ENCODE measurements at regions not wholly inside any gene's neighbourhood (a gene's known extent, or its start where the extent isn't known, plus 50 kb on each side); places are given as distances from the start of the nearest gene placed in this dataset.
"Not testable (repeated sequence)": the region's sequence is repeated elsewhere in the genome, so short reads cannot be mapped to it uniquely, and the experiment has no call there.

DNA sequence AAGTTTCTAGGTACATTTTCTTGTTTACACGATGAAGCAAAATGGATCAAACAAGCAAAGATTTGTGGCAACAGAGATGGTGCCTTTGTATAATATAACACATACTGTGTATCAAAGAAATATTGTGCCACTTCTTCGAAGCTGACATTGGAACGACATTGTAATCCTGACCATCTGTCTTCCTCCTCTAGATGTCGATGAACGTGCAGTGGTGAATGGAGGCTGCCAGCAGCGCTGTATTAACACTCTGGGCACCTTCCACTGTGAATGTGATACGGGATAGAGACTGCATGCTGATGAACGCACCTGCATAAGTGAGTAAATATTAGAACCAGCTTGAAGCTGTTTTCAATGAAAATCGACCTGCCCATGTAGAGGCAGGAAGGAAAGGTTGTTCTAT is 613.3 kb upstream of the GOLIM4 start:
- ATAC-seq: no peak
- no peak for DNase-seq (ENCODE audit: low spot score)
- intact Hi-C loops (cut with DNase I): no loop called here

DNA sequence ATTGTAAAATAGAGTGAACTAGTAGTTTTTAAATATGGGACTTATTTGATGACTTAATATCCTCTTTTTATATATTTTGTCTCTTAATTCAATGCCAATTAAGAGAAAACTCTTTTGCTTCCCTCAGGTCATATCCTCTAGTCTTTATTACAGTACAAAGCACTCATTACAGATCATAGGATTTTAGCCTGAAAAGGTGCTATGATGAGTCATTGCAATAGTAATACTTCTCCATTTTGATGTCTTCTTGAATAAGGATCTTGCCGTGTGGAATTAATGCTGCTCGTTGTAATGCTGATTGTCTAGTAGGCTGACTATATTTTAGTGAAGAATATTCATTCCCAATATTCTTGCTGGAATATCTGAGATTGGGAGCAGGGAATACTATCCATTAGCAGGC is 612.2 kb upstream of the GOLIM4 start:
- intact Hi-C loops (cut with DNase I): no loop called here
- no peak for ATAC-seq
- DNase-seq (ENCODE audit: low spot score): no peak

DNA sequence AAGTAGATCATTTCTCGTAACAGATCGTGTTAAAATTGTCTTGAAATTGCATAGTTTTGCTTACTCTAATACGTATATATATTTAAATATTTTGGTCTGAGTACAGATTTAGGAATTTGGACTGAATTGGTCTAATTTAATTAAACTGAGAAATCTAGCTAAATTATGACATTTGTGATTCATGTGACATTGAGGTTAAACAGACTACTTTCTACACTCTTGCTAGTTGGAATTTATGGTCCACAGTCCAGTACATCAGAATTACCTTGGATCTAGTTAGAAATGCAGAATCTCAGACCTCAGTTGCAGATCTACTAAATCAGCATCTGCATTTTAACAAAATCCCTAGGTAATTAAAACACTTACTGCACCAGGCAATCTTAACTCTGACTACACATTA is 609.7 kb upstream of the GOLIM4 start:
- DNase-seq (ENCODE audit: low spot score) (no peak), ATAC-seq (no peak)
- intact Hi-C loops (cut with DNase I): no loop called here

DNA sequence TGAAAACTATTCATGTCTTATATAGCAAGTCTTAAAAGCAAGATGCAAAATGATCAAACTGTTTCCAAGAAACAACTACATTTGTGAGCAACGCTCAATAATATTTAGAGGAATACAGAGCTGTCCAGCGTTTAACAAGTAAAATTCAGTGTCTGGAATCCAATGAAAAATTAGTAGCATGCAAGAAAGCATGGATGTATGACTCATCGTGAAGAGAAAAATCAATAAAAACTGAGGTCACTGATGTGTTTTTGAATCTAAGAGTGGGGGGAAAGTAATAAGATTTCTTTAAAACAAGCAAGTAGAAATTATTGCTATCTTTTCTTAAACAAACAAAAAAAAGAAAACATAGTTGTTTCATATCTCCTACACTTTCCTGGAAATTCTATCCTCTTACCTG is 600.3 kb upstream of the GOLIM4 start:
- no peak for DNase-seq (ENCODE audit: low spot score)
- no peak for ATAC-seq
- intact Hi-C loops (cut with DNase I): no loop called here

DNA sequence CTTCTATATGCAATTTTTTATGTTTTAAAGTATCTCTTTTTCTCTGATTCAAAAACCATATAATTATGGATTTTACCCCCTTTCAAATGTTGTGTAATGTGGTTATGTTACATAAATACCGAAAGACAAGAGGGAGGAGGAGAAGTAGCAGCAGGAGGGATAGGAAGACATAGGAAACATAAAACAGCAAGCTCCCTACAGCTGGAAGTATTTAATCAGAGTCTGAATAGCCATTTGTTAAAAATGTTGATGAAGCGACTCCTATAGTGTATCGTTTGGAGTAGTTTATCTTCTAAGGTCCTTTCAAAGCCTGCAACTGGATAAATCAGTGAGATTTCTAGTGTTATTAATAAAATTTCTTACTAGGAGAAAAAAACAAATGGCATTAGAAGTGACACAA is 598.1 kb upstream of the GOLIM4 start:
- ATAC-seq (no peak), DNase-seq (ENCODE audit: low spot score) (no peak)
- intact Hi-C loops (cut with DNase I): no loop called here

DNA sequence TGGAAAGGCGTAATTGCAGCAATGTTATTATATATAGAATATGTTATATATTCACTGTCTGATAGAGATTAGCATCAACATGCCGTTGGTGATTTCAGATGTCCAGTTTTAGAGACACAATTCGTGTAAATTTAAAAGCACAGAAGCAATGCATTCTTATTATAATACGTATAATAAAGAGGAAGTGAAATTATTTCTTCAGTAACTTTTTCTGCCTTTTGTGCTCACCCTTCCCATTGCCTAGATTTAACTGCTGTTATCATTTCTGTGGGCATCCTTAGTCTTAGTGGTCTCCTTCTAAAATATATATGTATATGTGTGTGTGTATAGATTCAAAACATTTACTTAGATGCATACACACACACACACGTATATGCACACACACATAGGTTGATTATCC is 592.5 kb upstream of the GOLIM4 start:
- intact Hi-C loops (cut with DNase I): no loop called here
- ATAC-seq (no peak), DNase-seq (ENCODE audit: low spot score) (no peak)

DNA sequence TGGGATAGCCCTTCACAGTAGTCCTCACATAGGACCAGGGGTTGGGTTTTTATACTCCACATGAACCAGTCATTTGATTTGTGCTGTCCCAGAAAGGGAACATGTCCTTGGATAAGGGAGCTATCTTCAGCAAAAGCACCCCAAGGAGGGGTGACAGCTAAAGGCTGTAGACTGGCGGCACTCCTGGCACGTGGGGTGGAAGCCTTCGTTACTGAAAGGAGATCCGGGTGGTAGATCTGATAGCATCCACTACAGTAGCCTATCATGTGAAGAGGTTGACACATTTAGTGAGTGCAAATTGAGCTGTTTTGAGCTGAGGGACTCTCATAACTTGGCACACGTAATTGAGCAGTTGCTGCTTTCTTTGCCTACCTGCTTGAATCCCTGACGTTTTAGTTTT is 588.8 kb upstream of the GOLIM4 start:
- ATAC-seq: no peak
- intact Hi-C loops (cut with DNase I): no loop called here
- DNase-seq (ENCODE audit: low spot score): no peak

DNA sequence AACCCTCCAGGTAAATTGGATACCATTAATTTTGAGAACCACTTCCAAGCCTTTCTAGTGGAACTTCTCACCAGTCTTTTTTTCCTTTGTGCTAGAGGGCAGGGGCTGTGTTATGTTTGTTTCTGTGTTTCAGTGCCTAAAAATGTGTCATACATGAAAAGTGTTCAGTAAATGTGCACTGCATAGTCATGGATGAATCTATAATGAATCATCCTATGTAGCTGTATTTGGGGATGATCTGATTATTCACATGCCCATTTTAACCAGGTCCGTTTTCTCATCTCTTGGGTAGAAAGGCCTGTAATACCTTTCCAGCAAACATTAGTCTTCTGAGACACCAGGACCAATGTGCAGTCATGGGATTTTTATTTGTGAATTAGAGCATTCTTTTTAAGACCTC is 583.0 kb upstream of the GOLIM4 start:
- ATAC-seq (no peak), DNase-seq (ENCODE audit: low spot score) (no peak)
- intact Hi-C loops (cut with DNase I): no loop called here

DNA sequence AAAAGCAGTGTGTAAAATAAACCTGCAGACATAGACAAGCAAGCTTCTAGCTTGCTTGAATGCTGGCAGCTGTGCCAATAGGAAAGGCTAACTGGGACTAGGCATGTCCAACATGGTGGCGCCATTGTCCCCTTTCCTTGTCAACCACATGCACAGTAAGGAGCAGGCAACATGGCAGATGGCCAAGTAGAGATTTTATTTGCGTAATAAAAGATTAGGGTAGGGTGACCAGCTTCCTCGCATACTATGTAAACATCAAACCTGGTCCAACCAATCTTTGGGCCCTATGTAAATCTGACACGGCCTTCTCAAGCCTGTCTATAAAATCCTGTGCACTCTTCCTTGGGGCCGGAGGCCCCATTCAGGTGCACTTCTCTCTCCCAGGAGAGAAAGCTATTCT is 575.4 kb upstream of the GOLIM4 start:
- intact Hi-C loops (cut with DNase I): no loop called here
- no peak for DNase-seq (ENCODE audit: low spot score)
- ATAC-seq: no peak

DNA sequence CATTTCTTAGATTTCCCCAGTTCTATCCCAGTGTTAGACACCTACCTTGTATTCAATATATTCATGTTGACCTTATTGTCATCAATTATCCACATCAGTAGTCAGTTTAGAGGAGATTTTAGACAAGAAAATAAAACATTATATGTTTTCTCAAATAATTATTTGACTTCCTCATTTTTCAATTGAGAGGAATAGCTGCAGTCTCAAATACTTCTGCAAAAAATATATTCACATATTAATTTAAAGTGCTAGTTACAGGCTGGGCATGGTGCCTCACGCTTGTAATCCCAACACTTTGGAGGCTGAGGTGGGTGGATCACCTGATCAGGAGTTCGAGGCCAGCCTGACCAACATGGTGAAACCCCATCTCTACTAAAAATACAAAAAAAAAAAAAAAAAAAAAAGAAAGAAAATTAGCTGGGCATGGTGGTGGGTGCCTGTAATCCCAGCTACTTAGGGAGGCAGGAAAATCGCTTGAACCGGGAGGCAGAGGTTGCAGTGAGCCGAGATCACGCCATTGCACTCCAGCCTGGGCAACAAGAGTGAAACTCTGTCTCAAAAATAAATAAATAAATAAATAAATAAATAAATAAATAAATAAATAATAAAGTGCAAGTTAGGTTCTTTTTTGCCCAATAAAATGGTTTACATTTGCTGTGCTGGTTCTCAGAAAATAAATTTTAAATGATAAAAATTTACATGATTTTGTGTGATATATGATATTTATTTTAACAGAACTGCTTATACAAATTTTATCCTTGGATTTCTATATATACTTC is 565.3 kb upstream of the GOLIM4 start:
- intact Hi-C loops (cut with DNase I); ATAC-seq; DNase-seq (ENCODE audit: low spot score): not testable (repeated sequence)

DNA sequence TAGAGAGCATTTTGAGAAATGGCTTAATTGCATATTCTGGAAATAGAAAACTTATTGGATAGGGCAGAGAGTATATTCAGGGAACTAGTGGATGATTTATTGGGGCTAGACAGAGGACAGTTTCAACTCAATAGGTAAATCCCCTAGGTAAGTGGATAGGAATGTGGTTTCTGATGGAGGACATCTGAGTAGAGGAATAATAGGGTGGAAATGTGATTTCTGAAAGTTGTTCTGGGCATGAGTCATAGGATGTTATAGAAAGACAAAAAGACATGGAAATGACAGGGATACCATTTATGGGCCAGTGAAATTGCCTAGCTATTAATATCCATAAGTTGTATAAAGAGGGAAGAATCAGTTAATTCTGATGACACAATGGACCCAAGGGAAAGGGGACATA is 563.3 kb upstream of the GOLIM4 start:
- intact Hi-C loops (cut with DNase I): no loop called here
- no peak for DNase-seq (ENCODE audit: low spot score)
- ATAC-seq: no peak

DNA sequence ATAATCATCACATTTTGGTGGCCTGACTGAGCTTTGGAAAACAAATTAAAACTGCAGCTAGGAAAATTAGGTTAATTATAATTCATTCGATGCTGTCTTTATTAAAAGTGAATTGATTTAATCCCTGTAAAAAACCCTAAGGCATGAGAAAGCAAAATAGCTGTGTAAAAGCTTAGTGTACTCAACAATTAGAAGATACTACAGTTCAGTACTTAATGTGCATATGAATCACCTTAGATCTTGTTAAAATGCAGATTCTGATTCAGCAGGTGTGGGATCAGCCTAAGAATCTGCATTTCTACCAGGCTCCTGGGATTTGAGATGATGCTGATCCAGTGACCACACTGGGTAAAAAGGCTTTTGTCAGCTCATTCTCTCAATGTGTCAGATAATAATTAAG is 559.9 kb upstream of the GOLIM4 start:
- DNase-seq (ENCODE audit: low spot score): no peak

DNA sequence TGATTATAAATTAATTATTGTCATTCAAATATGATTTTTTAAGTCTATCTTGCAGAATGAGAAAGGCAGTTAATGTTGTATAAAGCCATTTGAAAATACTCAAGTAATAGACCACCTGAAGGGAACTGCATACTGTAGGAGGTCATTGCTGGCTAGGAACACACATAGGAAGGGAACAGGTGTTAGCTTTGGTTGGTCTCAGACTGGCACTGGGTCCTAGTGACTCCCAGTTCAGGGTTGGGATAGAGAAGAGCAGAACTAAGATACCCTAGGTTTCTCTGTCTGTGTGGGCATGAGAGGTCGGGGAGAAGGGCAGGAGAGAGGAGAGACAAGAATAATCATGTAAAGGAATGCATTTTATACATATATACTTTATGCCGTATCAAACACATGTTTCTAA is 559.0 kb upstream of the GOLIM4 start:
- intact Hi-C loops (cut with DNase I): no loop called here
- ATAC-seq (no peak), DNase-seq (ENCODE audit: low spot score) (no peak)

More for the DNA sequence above, 559.9 kb upstream of the GOLIM4 start:
- no peak for ATAC-seq
- intact Hi-C loops (cut with DNase I): no loop called here

DNA sequence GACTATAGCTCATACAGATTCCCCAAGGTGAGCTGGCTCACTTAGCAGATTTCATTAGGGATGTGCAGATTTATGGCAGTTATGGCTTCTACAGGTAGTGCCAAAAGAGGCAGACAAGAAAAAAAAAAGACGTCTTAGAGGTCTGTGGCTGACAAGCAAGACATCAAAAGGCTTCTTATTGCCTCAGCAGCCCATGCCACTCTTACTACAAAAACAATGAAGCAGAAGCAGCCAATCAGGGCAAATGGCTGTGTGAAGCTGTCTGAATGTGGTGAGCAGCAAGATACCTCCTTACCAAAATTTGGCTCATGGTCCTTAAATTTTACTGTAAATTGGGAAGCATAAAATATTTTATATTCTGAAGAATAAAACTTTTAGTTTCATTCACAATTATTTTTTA is 557.5 kb upstream of the GOLIM4 start:
- ATAC-seq: no peak
- DNase-seq (ENCODE audit: low spot score): no peak
- intact Hi-C loops (cut with DNase I): no loop called here

DNA sequence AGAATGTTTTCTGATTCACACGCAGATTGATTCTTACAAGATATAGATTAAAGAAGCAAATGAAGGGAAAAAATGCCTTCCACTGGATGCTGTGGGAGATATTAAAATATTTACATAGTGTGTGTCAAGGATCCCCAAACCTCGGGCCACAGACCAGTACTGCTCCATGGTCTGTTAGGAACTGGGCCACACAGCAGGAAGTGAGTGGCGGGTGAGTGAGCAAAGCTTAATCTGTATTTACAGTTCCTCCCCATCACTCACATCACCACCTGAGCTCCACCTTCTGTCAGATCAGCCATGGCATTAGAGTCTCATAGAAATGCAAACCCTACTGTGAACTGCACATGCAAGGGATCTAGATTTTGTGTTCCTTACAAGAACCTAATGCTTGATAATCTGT is 552.6 kb upstream of the GOLIM4 start:
- intact Hi-C loops (cut with DNase I): no loop called here
- ATAC-seq: no peak
- no peak for DNase-seq (ENCODE audit: low spot score)

DNA sequence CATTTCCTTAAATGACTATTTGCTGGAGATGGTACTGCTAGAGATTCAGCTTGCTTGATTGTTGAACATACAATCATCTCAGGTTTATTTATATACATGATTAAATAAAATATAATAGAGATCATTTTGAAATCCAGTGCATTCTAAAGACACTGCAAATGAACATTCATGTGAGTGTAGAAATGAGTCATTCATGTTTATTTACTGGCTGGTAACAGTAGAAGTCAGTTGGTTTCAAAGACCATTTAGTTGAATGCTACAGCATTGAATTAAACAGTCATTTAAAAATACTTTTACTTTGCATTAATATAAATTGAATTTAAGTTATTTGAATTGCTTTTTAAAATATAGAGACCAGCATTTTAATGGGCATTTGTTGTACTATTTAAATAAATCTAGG is 551.9 kb upstream of the GOLIM4 start:
- no peak for ATAC-seq
- DNase-seq (ENCODE audit: low spot score): no peak
- intact Hi-C loops (cut with DNase I): no loop called here

DNA sequence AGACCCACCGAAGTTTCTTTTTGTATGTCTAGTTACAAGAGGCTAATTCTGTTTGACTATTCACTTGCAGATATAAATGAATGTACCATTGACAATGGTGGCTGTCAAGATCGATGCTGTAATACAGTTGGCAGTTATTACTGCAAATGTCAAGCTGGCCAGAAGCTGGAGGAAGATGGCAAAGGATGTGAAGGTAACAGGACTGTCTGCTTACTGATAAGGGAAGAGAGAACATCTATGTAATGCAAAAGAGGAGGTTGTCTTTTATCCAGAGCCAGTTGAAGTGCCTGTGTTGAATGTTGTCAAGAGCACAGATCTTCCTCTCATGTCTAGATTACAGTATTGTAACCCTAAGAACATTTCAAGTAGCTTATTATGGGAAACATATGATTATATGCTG is 549.5 kb upstream of the GOLIM4 start:
- DNase-seq (ENCODE audit: low spot score): no peak
- no peak for ATAC-seq
- intact Hi-C loops (cut with DNase I): no loop called here

DNA sequence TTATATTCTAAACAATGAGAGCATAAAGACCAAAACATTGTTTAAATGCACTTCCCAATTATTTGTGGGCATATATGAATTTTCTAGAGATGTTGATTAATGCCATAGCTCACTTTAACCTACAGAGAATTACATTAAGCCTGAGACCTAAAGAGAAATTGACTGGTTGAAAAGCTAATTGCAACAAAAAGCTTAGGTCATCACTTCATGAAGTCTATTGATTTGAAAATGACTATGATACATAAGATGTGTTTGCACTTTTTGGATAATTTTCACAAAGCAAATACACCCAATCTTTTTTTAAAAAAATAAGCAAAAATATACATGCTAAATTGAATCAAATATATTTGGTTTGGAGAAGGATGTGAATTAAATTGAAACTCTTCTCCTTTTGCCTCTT is 532.8 kb upstream of the GOLIM4 start:
- no peak for DNase-seq (ENCODE audit: low spot score)
- intact Hi-C loops (cut with DNase I): no loop called here
- no peak for ATAC-seq

DNA sequence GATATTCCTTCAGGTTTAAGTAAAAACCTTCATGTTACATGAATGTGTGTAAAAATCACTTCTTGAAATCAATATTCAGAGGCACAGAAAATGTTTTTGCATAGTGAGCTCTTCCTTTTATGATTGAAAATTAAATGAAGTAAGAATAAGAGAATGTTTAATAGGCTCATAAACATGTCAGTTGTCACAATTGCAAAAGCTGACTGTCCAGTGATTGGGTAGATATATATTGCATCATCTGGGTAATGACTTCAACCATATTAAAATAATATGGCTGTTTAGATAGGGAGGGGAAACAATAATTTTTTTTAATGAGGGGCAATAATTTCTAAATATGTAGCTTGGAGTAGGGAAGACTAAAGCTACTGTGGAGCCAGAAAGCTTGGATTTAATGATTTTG is 529.8 kb upstream of the GOLIM4 start:
- ATAC-seq: no peak
- no peak for DNase-seq (ENCODE audit: low spot score)
- intact Hi-C loops (cut with DNase I): no loop called here

DNA sequence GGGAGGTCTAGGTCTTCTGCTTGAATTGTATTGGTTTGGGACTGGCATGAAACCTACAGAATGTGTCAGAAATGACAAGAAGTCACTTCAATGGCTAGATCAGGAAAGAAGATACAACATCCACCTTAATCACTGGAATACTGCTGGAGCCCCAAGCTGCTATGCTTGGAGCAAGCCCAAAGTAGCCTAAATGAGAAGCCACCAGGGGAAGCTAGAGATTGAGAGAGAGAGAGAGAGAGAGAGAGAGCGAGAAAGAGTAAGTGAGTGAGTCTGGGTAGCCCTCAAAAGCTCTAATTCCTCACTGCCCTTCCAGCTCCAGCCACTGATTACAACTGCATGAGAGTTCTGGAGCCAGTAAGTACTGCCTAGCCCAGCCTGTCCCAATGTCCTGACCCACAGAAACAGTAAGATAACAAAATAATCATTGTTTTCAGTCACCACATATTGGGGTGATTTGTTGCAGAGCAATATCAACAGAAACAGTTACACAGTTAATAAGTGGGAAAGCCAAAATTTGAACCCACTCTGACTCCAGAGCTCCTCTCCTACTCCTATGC is 529.2 kb upstream of the GOLIM4 start:
- DNase-seq (ENCODE audit: low spot score) (no peak), ATAC-seq (no peak)
- intact Hi-C loops (cut with DNase I): no loop called here

DNA sequence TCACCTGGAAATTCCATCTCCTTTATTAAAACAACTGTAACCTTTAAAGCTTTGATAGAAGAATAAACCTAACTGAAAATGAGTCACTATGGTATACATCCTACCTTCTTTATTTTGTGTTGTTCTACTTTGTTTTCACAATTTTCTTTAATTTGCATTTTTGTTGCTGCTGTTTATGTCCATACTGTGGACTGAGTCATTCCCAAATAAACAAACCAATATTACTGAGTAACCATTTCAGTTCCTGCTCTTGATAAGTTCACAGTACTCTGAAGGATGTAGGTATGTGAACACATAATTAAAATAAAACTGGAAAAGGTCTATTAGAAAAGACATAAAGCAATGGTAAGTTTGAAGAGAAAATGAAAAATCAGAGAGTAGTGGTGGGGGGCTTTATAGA is 528.5 kb upstream of the GOLIM4 start:
- intact Hi-C loops (cut with DNase I): no loop called here
- DNase-seq (ENCODE audit: low spot score) (no peak), ATAC-seq (no peak)
